ENCODE measurements at regions not wholly inside any gene's neighbourhood (a gene's known extent, or its start where the extent isn't known, plus 50 kb on each side); places are given as distances from the start of the nearest gene placed in this dataset.

DNA sequence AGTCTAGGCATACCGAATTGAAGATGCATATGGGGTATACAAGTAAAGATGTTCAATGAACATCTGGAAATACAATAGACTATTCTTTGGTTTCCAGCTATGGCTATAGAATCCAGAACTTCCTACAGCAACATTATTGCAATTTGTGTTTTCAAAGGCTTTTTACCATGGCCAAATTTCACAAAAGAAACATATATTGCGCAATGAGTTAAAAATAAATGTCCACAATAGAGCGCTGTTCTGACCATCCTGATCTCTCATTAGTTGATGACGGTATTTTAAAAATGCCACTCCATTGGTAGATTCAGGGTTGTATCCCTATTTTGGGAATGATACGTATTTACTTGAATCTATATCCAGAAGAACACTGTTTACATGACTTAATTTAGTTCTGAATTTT lies 139.2 kb downstream of the LINC00632 start:
- Histone ChIP-seq H3K4me3 (ENCODE audit: insufficient read length, low read depth) (no peak overlapping the region), H3K9me3 (ENCODE audit: insufficient read depth, low read length) (no peaks in the 10 kb centered on the region), H3K9ac (ENCODE audit: insufficient read length, low read depth) (no peak overlapping the region), H3K36me3 (ENCODE audit: insufficient read depth, insufficient read length, low read length) (no peaks in the 10 kb centered on the region), H3K4me1 (ENCODE audit: insufficient read depth, insufficient read length) (no peaks in the 10 kb centered on the region), H3K27me3 (ENCODE audit: insufficient read depth, insufficient read length) (no peaks in the 10 kb centered on the region)
- DNase-seq (ENCODE audit: low read depth, low spot score): no peak
- TF ChIP-seq ZNF274 (IDR thresholded peaks at IDR 0.05; ENCODE audit: low read depth, low read length): no peak
- no peak for TF ChIP-seq SUZ12 (IDR thresholded peaks at IDR 0.05; ENCODE audit: extremely low read depth, insufficient read depth, insufficient read length)
- TF ChIP-seq YY1 (IDR thresholded peaks at IDR 0.05; ENCODE audit: insufficient read depth, insufficient read length): no peak

DNA sequence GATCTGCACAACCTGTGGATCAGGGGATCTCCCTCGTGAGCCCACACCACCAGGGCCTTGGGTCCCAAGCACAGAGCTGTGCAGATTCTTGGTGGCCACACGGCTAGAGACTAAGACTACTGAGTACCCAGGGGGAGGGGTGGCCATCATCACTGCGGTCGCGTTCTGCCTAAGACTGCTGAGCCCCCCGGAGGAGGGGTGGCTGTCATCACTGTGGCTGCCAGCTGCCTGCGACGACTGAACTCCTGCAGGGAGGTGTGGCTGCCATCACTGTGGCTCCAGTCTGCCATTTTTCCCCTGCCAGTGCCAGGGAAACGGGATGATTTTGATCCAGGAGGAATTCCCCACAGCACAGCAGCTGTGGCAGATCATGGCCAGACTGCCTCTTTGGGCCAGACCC lies 141.7 kb upstream of the SPANXB1 start:
- H3K27me3 ChIP-seq (ENCODE audit: insufficient read depth, insufficient read length): no peaks in the 10 kb centered on the region
- DNase-seq (ENCODE audit: low read depth, low spot score): no peak
- no peak overlapping the region for H3K4me3 ChIP-seq (ENCODE audit: insufficient read length, low read depth)
- H3K9me3 ChIP-seq (ENCODE audit: insufficient read depth, low read length): no peaks in the 10 kb centered on the region
- H3K4me1 ChIP-seq (ENCODE audit: insufficient read depth, insufficient read length): no peaks in the 10 kb centered on the region
- no peak overlapping the region for H3K9ac ChIP-seq (ENCODE audit: insufficient read length, low read depth)
- TF ChIP-seq YY1 (IDR thresholded peaks at IDR 0.05; ENCODE audit: insufficient read depth, insufficient read length) (no peak), ZNF274 (IDR thresholded peaks at IDR 0.05; ENCODE audit: low read depth, low read length) (no peak), SUZ12 (IDR thresholded peaks at IDR 0.05; ENCODE audit: extremely low read depth, insufficient read depth, insufficient read length) (no peak)
- no peaks in the 10 kb centered on the region for H3K36me3 ChIP-seq (ENCODE audit: insufficient read depth, insufficient read length, low read length)

DNA sequence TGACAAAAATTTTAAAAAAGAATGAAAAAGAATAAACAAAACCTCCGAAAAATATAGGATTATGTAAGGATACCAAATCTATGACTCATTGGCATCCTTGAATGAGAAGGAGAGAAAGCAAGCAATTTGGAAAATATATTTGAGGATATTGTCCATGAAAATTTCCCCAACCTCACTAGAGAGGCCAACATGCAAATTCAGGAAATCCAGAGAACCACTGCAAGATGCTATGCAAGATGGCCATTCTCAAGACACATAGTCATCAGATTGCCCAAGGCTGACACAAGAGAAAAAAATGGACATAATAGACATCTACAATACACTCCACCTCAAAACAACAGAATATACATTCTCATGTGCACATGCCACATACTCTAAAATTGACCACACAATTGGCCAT lies 135.9 kb upstream of the SPANXB1 start:
- no peaks in the 10 kb centered on the region for H3K27me3 ChIP-seq (ENCODE audit: insufficient read depth, insufficient read length)
- H3K36me3 ChIP-seq (ENCODE audit: insufficient read depth, insufficient read length, low read length): no peaks in the 10 kb centered on the region

DNA sequence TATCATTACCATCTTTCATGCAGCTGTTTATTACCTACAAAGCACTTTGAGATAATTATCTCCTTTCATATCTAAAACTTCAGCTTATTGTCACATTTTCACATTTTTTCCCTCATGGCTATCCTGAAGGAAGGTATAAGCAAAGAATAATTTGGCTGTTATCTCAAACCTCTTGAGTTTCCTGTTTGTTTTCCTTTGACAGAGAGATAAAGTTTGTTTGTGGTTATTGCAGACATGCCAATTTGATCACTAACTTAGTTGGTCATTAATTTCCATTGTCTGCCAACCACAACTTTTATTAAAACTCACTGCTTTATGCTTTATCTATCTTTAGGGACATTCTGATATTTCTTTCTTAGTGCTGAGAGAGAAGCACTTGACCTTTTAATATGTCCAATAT lies 89.8 kb upstream of the SPANXB1 start:
- no peak for DNase-seq (ENCODE audit: low read depth, low spot score)
- Histone ChIP-seq H3K36me3 (ENCODE audit: insufficient read depth, insufficient read length, low read length) (no peaks in the 10 kb centered on the region), H3K9me3 (ENCODE audit: insufficient read depth, low read length) (no peaks in the 10 kb centered on the region), H3K27me3 (ENCODE audit: insufficient read depth, insufficient read length) (no peaks in the 10 kb centered on the region), H3K9ac (ENCODE audit: insufficient read length, low read depth) (no peak overlapping the region), H3K4me1 (ENCODE audit: insufficient read depth, insufficient read length) (no peaks in the 10 kb centered on the region), H3K4me3 (ENCODE audit: insufficient read length, low read depth) (no peak overlapping the region)
- no peak for TF ChIP-seq ZNF274 (IDR thresholded peaks at IDR 0.05; ENCODE audit: low read depth, low read length)
- TF ChIP-seq SUZ12 (IDR thresholded peaks at IDR 0.05; ENCODE audit: extremely low read depth, insufficient read depth, insufficient read length): no peak
- TF ChIP-seq YY1 (IDR thresholded peaks at IDR 0.05; ENCODE audit: insufficient read depth, insufficient read length): no peak

More for the DNA sequence above, 135.9 kb upstream of the SPANXB1 start:
- no peak for DNase-seq (ENCODE audit: low read depth, low spot score)
- Histone ChIP-seq H3K9me3 (ENCODE audit: insufficient read depth, low read length) (no peaks in the 10 kb centered on the region), H3K9ac (ENCODE audit: insufficient read length, low read depth) (no peak overlapping the region), H3K4me1 (ENCODE audit: insufficient read depth, insufficient read length) (no peaks in the 10 kb centered on the region), H3K4me3 (ENCODE audit: insufficient read length, low read depth) (no peak overlapping the region)
- TF ChIP-seq ZNF274 (IDR thresholded peaks at IDR 0.05; ENCODE audit: low read depth, low read length) (no peak), YY1 (IDR thresholded peaks at IDR 0.05; ENCODE audit: insufficient read depth, insufficient read length) (no peak), SUZ12 (IDR thresholded peaks at IDR 0.05; ENCODE audit: extremely low read depth, insufficient read depth, insufficient read length) (no peak)

DNA sequence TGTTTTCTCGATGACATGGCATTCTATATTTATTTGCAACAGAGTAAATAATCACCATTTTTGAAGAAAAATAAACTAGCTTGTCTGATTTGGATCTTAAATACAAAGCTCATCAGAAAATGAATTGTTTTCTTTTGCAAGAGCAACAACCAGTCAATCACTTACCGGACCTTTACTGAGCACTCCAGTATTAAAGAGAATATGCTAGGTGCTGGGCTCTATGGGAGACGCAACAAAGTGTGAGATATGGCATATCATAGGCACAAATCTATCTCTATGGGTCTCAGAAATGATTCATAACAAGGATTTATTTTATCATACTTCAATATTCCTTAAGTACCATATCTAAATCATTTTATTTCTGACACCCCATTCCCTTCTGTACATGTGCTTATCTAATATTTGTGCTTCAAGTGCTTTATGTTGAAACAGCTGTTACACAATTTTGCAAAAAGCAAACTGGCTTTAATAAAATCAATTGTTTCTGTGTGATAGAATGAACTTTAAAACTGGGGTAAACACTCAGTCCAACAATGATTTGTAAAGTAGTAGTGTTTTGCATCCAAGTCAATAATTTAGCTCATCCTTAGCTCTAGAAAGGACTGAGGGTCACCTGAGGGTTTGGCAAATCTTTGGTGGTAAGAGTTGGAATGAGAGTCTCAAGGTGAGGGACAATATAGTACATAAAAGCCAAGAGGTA lies 88.4 kb upstream of the SPANXB1 start:
- TF ChIP-seq YY1 (IDR thresholded peaks at IDR 0.05; ENCODE audit: insufficient read depth, insufficient read length) (no peak), ZNF274 (IDR thresholded peaks at IDR 0.05; ENCODE audit: low read depth, low read length) (no peak), SUZ12 (IDR thresholded peaks at IDR 0.05; ENCODE audit: extremely low read depth, insufficient read depth, insufficient read length) (no peak)
- no peak for DNase-seq (ENCODE audit: low read depth, low spot score)
- no peaks in the 10 kb centered on the region for H3K27me3 ChIP-seq (ENCODE audit: insufficient read depth, insufficient read length)
- H3K9me3 ChIP-seq (ENCODE audit: insufficient read depth, low read length): no peaks in the 10 kb centered on the region
- no peaks in the 10 kb centered on the region for H3K36me3 ChIP-seq (ENCODE audit: insufficient read depth, insufficient read length, low read length)
- H3K9ac ChIP-seq (ENCODE audit: insufficient read length, low read depth): no peak overlapping the region
- H3K4me1 ChIP-seq (ENCODE audit: insufficient read depth, insufficient read length): no peaks in the 10 kb centered on the region
- H3K4me3 ChIP-seq (ENCODE audit: insufficient read length, low read depth): no peak overlapping the region

DNA sequence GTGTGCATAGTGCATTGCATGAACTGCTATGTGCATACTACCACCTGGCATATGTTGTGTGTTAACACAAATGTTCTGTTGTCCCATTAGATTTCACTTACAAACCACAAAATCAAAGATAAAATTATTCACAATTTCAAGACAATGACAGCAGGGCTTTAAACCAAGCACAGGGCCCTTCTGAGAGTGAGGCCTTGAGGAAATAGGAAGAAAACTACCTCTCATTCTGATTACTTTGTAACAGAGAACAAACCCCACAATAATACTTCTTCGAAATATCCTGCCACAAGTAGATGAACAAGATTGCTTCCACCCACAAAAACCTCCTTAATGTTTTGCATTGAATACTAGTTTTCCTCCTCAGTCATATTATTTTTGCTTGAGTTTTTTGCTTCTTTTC lies 85.5 kb upstream of the SPANXB1 start:
- no peak for DNase-seq (ENCODE audit: low read depth, low spot score)
- no peaks in the 10 kb centered on the region for H3K9me3 ChIP-seq (ENCODE audit: insufficient read depth, low read length)
- H3K27me3 ChIP-seq (ENCODE audit: insufficient read depth, insufficient read length): no peaks in the 10 kb centered on the region
- no peaks in the 10 kb centered on the region for H3K36me3 ChIP-seq (ENCODE audit: insufficient read depth, insufficient read length, low read length)
- TF ChIP-seq ZNF274 (IDR thresholded peaks at IDR 0.05; ENCODE audit: low read depth, low read length) (no peak), YY1 (IDR thresholded peaks at IDR 0.05; ENCODE audit: insufficient read depth, insufficient read length) (no peak), SUZ12 (IDR thresholded peaks at IDR 0.05; ENCODE audit: extremely low read depth, insufficient read depth, insufficient read length) (no peak)
- no peak overlapping the region for H3K9ac ChIP-seq (ENCODE audit: insufficient read length, low read depth)
- no peak overlapping the region for H3K4me3 ChIP-seq (ENCODE audit: insufficient read length, low read depth)
- no peaks in the 10 kb centered on the region for H3K4me1 ChIP-seq (ENCODE audit: insufficient read depth, insufficient read length)

DNA sequence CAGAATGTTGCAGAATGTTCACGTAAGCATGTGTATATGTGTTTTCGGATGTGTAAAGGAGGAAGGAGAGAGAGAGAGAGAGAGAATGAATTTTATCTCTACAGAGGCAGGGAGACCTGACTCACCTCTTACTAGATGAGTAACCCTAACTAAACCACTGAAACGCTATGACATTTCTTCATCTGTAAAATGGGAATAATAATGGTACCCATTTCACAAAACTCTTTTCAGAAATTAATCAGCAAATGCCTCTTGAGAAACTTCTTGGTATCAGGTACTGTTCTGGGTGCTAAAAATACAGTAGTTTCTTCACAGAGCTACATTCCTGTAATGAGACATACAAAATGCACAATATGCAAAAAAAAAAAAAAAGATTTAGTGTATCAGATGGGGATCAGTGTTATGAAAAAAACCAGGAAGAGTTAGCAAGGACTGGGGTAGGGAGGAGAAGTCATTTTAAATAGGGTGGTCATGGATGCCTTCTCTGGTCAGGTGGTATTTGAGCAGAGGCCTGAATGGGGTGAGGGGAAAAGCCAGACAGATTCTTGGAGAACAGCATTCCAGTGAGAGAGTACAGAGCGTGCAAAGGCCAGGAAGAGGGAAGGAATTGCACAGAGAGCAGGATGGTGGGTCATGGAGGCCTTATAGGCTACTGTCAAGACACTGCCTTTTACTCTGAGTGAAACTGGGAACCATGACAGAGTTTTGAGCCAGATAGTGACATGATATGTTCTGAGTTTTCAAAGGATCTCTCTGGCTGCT lies 84.9 kb upstream of the SPANXB1 start:
- no peak for TF ChIP-seq YY1 (IDR thresholded peaks at IDR 0.05; ENCODE audit: insufficient read depth, insufficient read length)
- no peak for TF ChIP-seq SUZ12 (IDR thresholded peaks at IDR 0.05; ENCODE audit: extremely low read depth, insufficient read depth, insufficient read length)
- no peak for TF ChIP-seq ZNF274 (IDR thresholded peaks at IDR 0.05; ENCODE audit: low read depth, low read length)
- Histone ChIP-seq H3K4me1 (ENCODE audit: insufficient read depth, insufficient read length) (no peaks in the 10 kb centered on the region), H3K9ac (ENCODE audit: insufficient read length, low read depth) (no peak overlapping the region), H3K36me3 (ENCODE audit: insufficient read depth, insufficient read length, low read length) (no peaks in the 10 kb centered on the region), H3K4me3 (ENCODE audit: insufficient read length, low read depth) (no peak overlapping the region), H3K9me3 (ENCODE audit: insufficient read depth, low read length) (no peaks in the 10 kb centered on the region), H3K27me3 (ENCODE audit: insufficient read depth, insufficient read length) (no peaks in the 10 kb centered on the region)
- DNase-seq (ENCODE audit: low read depth, low spot score): no peak

All from NT2/D1 (cell line).